IMR-90 (cell line): ENCODE measurements at regions not wholly inside any gene's neighbourhood (a gene's known extent, or its start where the extent isn't known, plus 50 kb on each side); places are given as distances from the start of the nearest gene placed in this dataset.

ENCODE experiments used
- ATAC-seq: fragments of 200-7000 bp; cut with Tn5 transposase; 2 replicates; pipeline ENCODE4 v1.9.1; 2020; ENCODE audit warnings: low read depth, mild to moderate bottlenecking, moderate library complexity
- BruUV-seq: library from RNA; stranded (reverse); fragments of 400-500 nt; replicated peaks from 2 replicates; lab custom pipeline; 2021; lab: Mats Ljungman, UMichigan
- CTCF ChIA-PET: fragments of 300-600 bp; formaldehyde crosslinking; extraction: SDS; loops from one replicate; lab custom pipeline; 2021; ENCODE audit warnings: antibody characterized with exemption; lab: Yijun Ruan, JAX
- POLR2A ChIA-PET: fragments of 300-600 bp; sonication (Branson Sonifier 250); formaldehyde crosslinking; loops from one replicate; lab custom pipeline; 2022; ENCODE audit warnings: antibody characterized with exemption; ENCODE audit not compliant: unreplicated experiment; lab: Charles Lee
- DNase-seq: peaks from one replicate; pipeline ENCODE4 v3.0.0; 2013
- H2AFZ ChIP-seq: replicated peaks from 2 replicates; pipeline ENCODE3; 2013; ENCODE audit warnings: low read length, mild to moderate bottlenecking; ENCODE audit not compliant: poor library complexity
- H2AK5ac ChIP-seq: 2 replicates; pipeline ENCODE4 v1.6.1; 2013; ENCODE audit warnings: low read depth, low read length, inconsistent platforms
- H2AK9ac ChIP-seq: replicated peaks from 2 replicates; pipeline ENCODE3; 2013; ENCODE audit warnings: mild to moderate bottlenecking, low read depth, low read length, moderate library complexity; ENCODE audit not compliant: poor library complexity
- H2BK120ac ChIP-seq: 2 replicates; pipeline ENCODE4 v1.6.1; 2013; ENCODE audit warnings: low read depth, low read length, inconsistent platforms
- H2BK15ac ChIP-seq: 3 replicates; pipeline ENCODE4 v1.6.1; 2013; ENCODE audit warnings: low read depth, low read length, inconsistent platforms
- H2BK20ac ChIP-seq: 2 replicates; pipeline ENCODE4 v1.6.1; 2013; ENCODE audit warnings: low read depth, mild to moderate bottlenecking, inconsistent platforms, low read length, moderate library complexity
- H2BK5ac ChIP-seq: 2 replicates; pipeline ENCODE4 v1.6.1; 2013; ENCODE audit warnings: mild to moderate bottlenecking, low read depth, low read length, inconsistent platforms; ENCODE audit not compliant: poor library complexity, severe bottlenecking
- H3K14ac ChIP-seq: replicated peaks from 2 replicates; pipeline ENCODE4 v1.6.1; 2013; ENCODE audit warnings: low read depth, low read length, inconsistent platforms
- H3K18ac ChIP-seq: 2 replicates; pipeline ENCODE4 v1.6.1; 2013; ENCODE audit warnings: low read depth, low read length, control low read depth
- H3K23ac ChIP-seq: 2 replicates; pipeline ENCODE4 v1.6.1; 2013; ENCODE audit warnings: low read depth, low read length, inconsistent platforms
- H3K27ac ChIP-seq: 2 replicates; pipeline ENCODE4 v1.5.1; 2013; ENCODE audit warnings: mild to moderate bottlenecking, control low read depth, low read length; ENCODE audit not compliant: insufficient read depth
- H3K27me3 ChIP-seq: 2 replicates; pipeline ENCODE4 v1.6.1; 2013; ENCODE audit warnings: low read length; ENCODE audit not compliant: control insufficient read depth, insufficient read depth
- H3K36me3 ChIP-seq: 2 replicates; pipeline ENCODE4 v1.6.1; 2013; ENCODE audit warnings: low read length, mixed read lengths; ENCODE audit not compliant: control insufficient read depth, insufficient read depth
- H3K4ac ChIP-seq: 2 replicates; pipeline ENCODE4 v1.6.1; 2013; ENCODE audit warnings: low read depth, low read length, inconsistent platforms
- H3K4me1 ChIP-seq: 2 replicates; pipeline ENCODE4 v1.6.1; 2013; ENCODE audit warnings: low read length, mixed read lengths; ENCODE audit not compliant: control insufficient read depth, insufficient read depth
- H3K4me2 ChIP-seq: 2 replicates; pipeline ENCODE4 v1.6.1; 2013; ENCODE audit warnings: low read depth, mild to moderate bottlenecking, control low read depth, low read length, moderate library complexity
- H3K4me3 ChIP-seq: 2 replicates; pipeline ENCODE4 v1.5.1; 2013; ENCODE audit warnings: low read depth, mild to moderate bottlenecking, control low read depth, low read length, moderate library complexity; ENCODE audit not compliant: insufficient read depth
- H3K56ac ChIP-seq: 2 replicates; pipeline ENCODE4 v1.6.1; 2013; ENCODE audit warnings: low read length, inconsistent platforms; ENCODE audit not compliant: insufficient read depth; ENCODE audit errors: extremely low read depth
- H3K79me1 ChIP-seq, 2 experiments: 2 replicates each; pipeline ENCODE4 v1.6.1; 2013; ENCODE audit warnings: low read length in 2 of 2, inconsistent platforms in 1 of 2, low read depth in 1 of 2
- H3K9ac ChIP-seq: 2 replicates; pipeline ENCODE4 v1.6.1; 2013; ENCODE audit warnings: low read depth, low read length, control low read depth
- H3K9me1 ChIP-seq: 2 replicates; pipeline ENCODE4 v1.6.1; 2013; ENCODE audit warnings: low read length, inconsistent platforms; ENCODE audit not compliant: insufficient read depth
- H3K9me3 ChIP-seq: 2 replicates; pipeline ENCODE4 v1.6.1; 2013; ENCODE audit warnings: low read length; ENCODE audit not compliant: control insufficient read depth, insufficient read depth
- H4K20me1 ChIP-seq: 2 replicates; pipeline ENCODE4 v1.6.1; 2013; ENCODE audit warnings: low read length, inconsistent platforms; ENCODE audit not compliant: insufficient read depth
- H4K5ac ChIP-seq: 2 replicates; pipeline ENCODE4 v1.6.1; 2013; ENCODE audit warnings: mild to moderate bottlenecking, low read depth, low read length, control low read depth
- H4K8ac ChIP-seq, 2 experiments: 2 replicates each; pipeline ENCODE4 v1.6.1; 2013; ENCODE audit warnings: low read depth in 2 of 2, low read length in 2 of 2, control low read depth in 1 of 2, inconsistent platforms in 1 of 2
- H4K91ac ChIP-seq: 2 replicates; pipeline ENCODE4 v1.6.1; 2013; ENCODE audit warnings: low read depth, low read length, inconsistent platforms; ENCODE audit not compliant: insufficient read depth
- CEBPB ChIP-seq: IDR thresholded peaks from 2 replicates; pipeline ENCODE4 v1.6.1; 2012; ENCODE audit warnings: low read depth, low read length, improper control_type of control experiment
- MXI1 ChIP-seq: IDR thresholded peaks from 2 replicates; pipeline ENCODE4 v1.6.1; 2012; ENCODE audit warnings: low read depth, mild to moderate bottlenecking, low read length, moderate library complexity, borderline replicate concordance
- WGBS, 2 experiments: methylation state at CpG; one replicate each; pipeline versions ENCODE4 v1.1.5 to v1.1.7; 2013; ENCODE audit warnings: missing lambda C conversion rate in 2 of 2; ENCODE audit not compliant: insufficient read length in 1 of 2; ENCODE audit errors: extremely low coverage in 2 of 2; 5-methylcytosine and 5-hydroxymethylcytosine counted together
- dilution Hi-C: fragments of 300-500 bp; cut with HindIII; formaldehyde crosslinking; loops from one replicate; pipeline ENCODE4 v1.14.3; 2018; ENCODE audit warnings: low sequenced_read_pairs; ENCODE audit not compliant: unreplicated experiment
- in situ Hi-C: fragments of 300-500 bp; cut with MboI; formaldehyde crosslinking; loops from 3 replicates; pipeline ENCODE4 v1.14.3; 2019; ENCODE audit warnings: low sequenced_read_pairs, inconsistent platforms, mixed read lengths
- intact Hi-C: fragments of 100-400 bp; cut with micrococcal nuclease; formaldehyde crosslinking; loops from 2 replicates; pipeline ENCODE4 v1.10.0; 2022

DNA sequence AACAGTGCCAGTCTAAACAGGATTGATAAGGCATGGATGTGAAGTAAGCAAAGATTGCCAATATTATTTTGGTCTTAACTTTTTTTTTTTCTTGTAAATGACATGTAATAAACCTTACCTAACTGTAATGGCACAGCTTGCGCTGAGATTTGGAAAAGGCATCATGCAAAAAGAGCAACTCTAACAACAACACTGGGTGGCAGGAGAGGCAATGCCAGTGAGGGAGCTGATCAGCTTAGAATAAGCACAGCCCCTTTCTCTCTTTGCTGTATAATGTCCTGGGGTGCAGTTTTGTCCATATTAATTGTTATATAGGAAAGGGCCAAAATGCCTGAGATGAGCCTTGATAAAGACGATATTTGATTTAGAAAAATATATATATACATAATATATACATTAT is 1589.7 kb upstream of the FLRT2 start:
- intact Hi-C loops, result no loop called here
- no TSS peak for BruUV-seq
- ChIA-PET CTCF (interaction anchor here (0.6 kb wide), 1 partner anchor 1655 kb away, joined by 3 read pairs; no protein-coding TSS in a partner anchor), POLR2A (no interaction called here)
- H3K4me1 ChIP-seq, result no peaks in the 10 kb centered on the region
- in situ Hi-C loops, result no loop called here
- no peak overlapping the region for H4K8ac ChIP-seq
- H2AK5ac ChIP-seq, result no peak overlapping the region
- H3K23ac ChIP-seq, result no peak overlapping the region
- no peak overlapping the region for H2AK9ac ChIP-seq
- H3K79me1 ChIP-seq, result no peaks in the 10 kb centered on the region
- H3K9me3 ChIP-seq, result no peaks in the 10 kb centered on the region; the same call in 1 of the 2 replicates
- H3K9me1 ChIP-seq, result no peaks in the 10 kb centered on the region
- ATAC-seq (no peak), DNase-seq (no peak)
- no peaks in the 10 kb centered on the region for H3K36me3 ChIP-seq
- H3K56ac ChIP-seq, result no peak overlapping the region
- no peak overlapping the region for H2BK20ac ChIP-seq
- no peak overlapping the region for H3K14ac ChIP-seq
- no peak overlapping the region for H3K4me3 ChIP-seq
- dilution Hi-C loops, result no loop called here
- H4K91ac ChIP-seq, result no peak overlapping the region
- H3K27ac ChIP-seq, result no peak overlapping the region
- no peak overlapping the region for H4K5ac ChIP-seq
- no peak overlapping the region for H3K18ac ChIP-seq
- H3K4me2 ChIP-seq, result no peak overlapping the region
- no peak overlapping the region for H2BK15ac ChIP-seq
- no peak overlapping the region for H2BK5ac ChIP-seq
- no peaks in the 10 kb centered on the region for H3K27me3 ChIP-seq
- no peaks in the 10 kb centered on the region for H4K20me1 ChIP-seq
- H2AFZ ChIP-seq, result no peak overlapping the region
- TF ChIP-seq MXI1 (no peak), CEBPB (no peak)
- no peak overlapping the region for H2BK120ac ChIP-seq
- no peak overlapping the region for H3K9ac ChIP-seq
- no CpG with 5 or more reads among the region's 2 CpGs for WGBS, 2 experiments
- H3K4ac ChIP-seq, result no peak overlapping the region
